HFF-Myc (cell line): ENCODE measurements at regions not wholly inside any gene's neighbourhood (a gene's known extent, or its start where the extent isn't known, plus 50 kb on each side); places are given as distances from the start of the nearest gene placed in this dataset.

ENCODE experiments used
- DNase-seq: peaks from one replicate; pipeline ENCODE4 v3.0.0-alpha.2; 2011; ENCODE audit warnings: low read depth; ENCODE audit errors: extremely low read depth
- H3K4me3 ChIP-seq: replicated peaks from 2 replicates; pipeline ENCODE4 v1.5.1; 2011; ENCODE audit warnings: low read depth, mild to moderate bottlenecking, control low read depth, low read length
- CTCF ChIP-seq: IDR thresholded peaks from 2 replicates; pipeline ENCODE4 v1.5.1; 2012; ENCODE audit warnings: mild to moderate bottlenecking, low read depth, low read length, control low read depth; ENCODE audit errors: missing control alignments

GRCh38 chr6:153947808-153948447 is 91.1 kb upstream of the OPRM1 start:
- no peak overlapping the region for H3K4me3 ChIP-seq
- no peak for DNase-seq
- TF ChIP-seq CTCF, result peak; percentile 79

- DNase-seq, result no peak
- TF ChIP-seq CTCF, result no peak
- H3K4me3 ChIP-seq, result no peak overlapping the region
Observed at GRCh38 chr6:153944201-153944600, 94.8 kb upstream of the OPRM1 start.

- no peak for TF ChIP-seq CTCF
- no peak overlapping the region for H3K4me3 ChIP-seq
Observed at GRCh38 chr6:153942361-153942760, 96.7 kb upstream of the OPRM1 start.

GRCh38 chr6:153941768-153942167 is 97.3 kb upstream of the OPRM1 start:
- no peak for DNase-seq
- no peak for TF ChIP-seq CTCF
- no peak overlapping the region for H3K4me3 ChIP-seq

More at GRCh38 chr6:153942361-153942760, 96.7 kb upstream of the OPRM1 start:
- no peak for DNase-seq

- no peak for DNase-seq
- TF ChIP-seq CTCF, result no peak
- H3K4me3 ChIP-seq, result no peak overlapping the region
Observed at GRCh38 chr6:153938876-153939275, 100.2 kb upstream of the OPRM1 start.

- no peak for TF ChIP-seq CTCF
- DNase-seq, result no peak
- H3K4me3 ChIP-seq, result no peak overlapping the region
Observed at GRCh38 chr6:153931431-153931830, 107.6 kb upstream of the OPRM1 start.

GRCh38 chr6:153927867-153928266 is 111.2 kb upstream of the OPRM1 start:
- DNase-seq, result no peak
- no peak overlapping the region for H3K4me3 ChIP-seq
- no peak for TF ChIP-seq CTCF
